ENCODE measurements at regions not wholly inside any gene's neighbourhood (a gene's known extent, or its start where the extent isn't known, plus 50 kb on each side); places are given as distances from the start of the nearest gene placed in this dataset.

- peaks cover 22 to 79% of the 10 kb centered on the region in 2 donors for H3K27me3 ChIP-seq
Observed at GRCh38 chr7:25857376-25858067, 294.5 kb upstream of the NFE2L3 start.

GRCh38 chr7:25858200-25858524 is 293.8 kb upstream of the NFE2L3 start:
- Histone ChIP-seq H3K4me1 (peaks cover 3% of the 10 kb centered on the region), H3K27me3 (peaks cover 24 to 79% of the 10 kb centered on the region in 2 donors), H3K9me3 (peaks cover 0 to 8% (median 0%) of the 10 kb centered on the region in 3 donors), H3K36me3 (replicated peaks in 1 of 2; ENCODE audit: insufficient read depth in 1 of 2, low read depth in 2 of 2) (no peaks in the 10 kb centered on the region), H3K4me3 (no peak overlapping the region), H3K27ac (no peak overlapping the region)
- DNase-seq = no peak
- no peak for TF ChIP-seq POLR2A (IDR thresholded peaks at IDR 0.05)
- no peak for TF ChIP-seq CTCF (IDR thresholded peaks at IDR 0.05)
- intact Hi-C loops (cut with DNase I) = no loop called here
- WGBS, 2 donors = 7 to 21% methylated on average over 9 of the region's 9 CpGs
- ATAC-seq = no peak

More at GRCh38 chr7:25857376-25858067, 294.5 kb upstream of the NFE2L3 start:
- Histone ChIP-seq H3K27ac (no peak overlapping the region), H3K4me1 (peaks cover 8% of the 10 kb centered on the region), H3K4me3 (no peak overlapping the region), H3K36me3 (replicated peaks in 1 of 2; ENCODE audit: insufficient read depth in 1 of 2, low read depth in 2 of 2) (no peaks in the 10 kb centered on the region), H3K9me3 (peaks cover 0 to 8% (median 0%) of the 10 kb centered on the region in 3 donors)
- DNase-seq (peak in 1 of 4 donors; percentile 20), ATAC-seq (no peak)
- intact Hi-C loops (cut with DNase I) = no loop called here
- WGBS, 2 donors = 13 to 22% methylated on average over 21 of the region's 21 CpGs
- no peak for TF ChIP-seq POLR2A (IDR thresholded peaks at IDR 0.05)
- no peak for TF ChIP-seq CTCF (IDR thresholded peaks at IDR 0.05)

- no peaks in the 10 kb centered on the region for H3K36me3 ChIP-seq (replicated peaks in 1 of 2; ENCODE audit: insufficient read depth in 1 of 2, low read depth in 2 of 2)
- ATAC-seq = no peak
- 13 to 24% methylated on average over 45 to 47 of the region's 47 CpGs for WGBS, 2 donors
- H3K4me3 ChIP-seq = no peak overlapping the region
- H3K9me3 ChIP-seq = peaks cover 0 to 8% (median 0%) of the 10 kb centered on the region in 3 donors
- peaks cover 3% of the 10 kb centered on the region for H3K4me1 ChIP-seq
- no peak for DNase-seq
- intact Hi-C loops (cut with DNase I) = no loop called here
- TF ChIP-seq POLR2A (IDR thresholded peaks at IDR 0.05) = no peak
- H3K27me3 ChIP-seq = peaks cover 24 to 79% of the 10 kb centered on the region in 2 donors
- H3K27ac ChIP-seq = no peak overlapping the region
Observed at GRCh38 chr7:25858525-25859411, 293.2 kb upstream of the NFE2L3 start.

- peaks cover 19 to 74% of the 10 kb centered on the region in 2 donors for H3K27me3 ChIP-seq
- H3K27ac ChIP-seq = no peak overlapping the region
- peaks cover 0 to 8% (median 0%) of the 10 kb centered on the region in 3 donors for H3K9me3 ChIP-seq
Observed at GRCh38 chr7:25859412-25860274, 292.4 kb upstream of the NFE2L3 start.

More at GRCh38 chr7:25859412-25860274, 292.4 kb upstream of the NFE2L3 start:
- peaks cover 3% of the 10 kb centered on the region for H3K4me1 ChIP-seq
- TF ChIP-seq CTCF (IDR thresholded peaks at IDR 0.05) (no peak), POLR2A (IDR thresholded peaks at IDR 0.05) (no peak)
- WGBS, 2 donors = 10 to 27% methylated on average over 19 of the region's 19 CpGs
- intact Hi-C loops (cut with DNase I) = no loop called here
- DNase-seq (no peak), ATAC-seq (no peak)
- no peak overlapping the region for H3K4me3 ChIP-seq
- no peaks in the 10 kb centered on the region for H3K36me3 ChIP-seq (replicated peaks in 1 of 2; ENCODE audit: insufficient read depth in 1 of 2, low read depth in 2 of 2)
